Muscle of arm (tissue), 1 donor: ENCODE measurements at regions not wholly inside any gene's neighbourhood (a gene's known extent, or its start where the extent isn't known, plus 50 kb on each side); places are given as distances from the start of the nearest gene placed in this dataset.
"Not testable (repeated sequence)": the region's sequence is repeated elsewhere in the genome, so short reads cannot be mapped to it uniquely, and the experiment has no call there.

Experiments
- DNase-seq: peaks from one replicate; pipeline ENCODE4 v3.0.0-alpha.2; 2013

DNA sequence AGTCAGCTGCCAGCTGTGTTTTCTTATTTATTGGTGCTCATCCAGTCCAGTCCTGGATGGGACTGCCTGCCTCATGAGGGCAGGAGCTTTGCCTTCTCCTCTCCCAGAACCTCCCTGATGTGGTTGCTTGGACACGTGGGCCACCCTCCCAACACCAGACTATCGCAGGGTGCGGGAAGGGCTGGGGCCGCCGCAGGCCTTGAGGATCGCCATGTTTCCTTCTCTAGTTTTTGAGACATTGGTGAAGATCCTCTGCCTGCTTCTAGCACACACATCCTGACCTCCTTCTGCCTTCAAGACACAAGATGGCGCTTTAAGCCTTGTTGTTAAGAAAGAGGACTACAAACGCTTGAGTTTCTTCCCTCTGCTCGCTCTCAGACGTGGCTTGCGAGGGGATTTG, 2937.0 kb downstream of the RPIA start:
- not testable (repeated sequence) for DNase-seq

DNA sequence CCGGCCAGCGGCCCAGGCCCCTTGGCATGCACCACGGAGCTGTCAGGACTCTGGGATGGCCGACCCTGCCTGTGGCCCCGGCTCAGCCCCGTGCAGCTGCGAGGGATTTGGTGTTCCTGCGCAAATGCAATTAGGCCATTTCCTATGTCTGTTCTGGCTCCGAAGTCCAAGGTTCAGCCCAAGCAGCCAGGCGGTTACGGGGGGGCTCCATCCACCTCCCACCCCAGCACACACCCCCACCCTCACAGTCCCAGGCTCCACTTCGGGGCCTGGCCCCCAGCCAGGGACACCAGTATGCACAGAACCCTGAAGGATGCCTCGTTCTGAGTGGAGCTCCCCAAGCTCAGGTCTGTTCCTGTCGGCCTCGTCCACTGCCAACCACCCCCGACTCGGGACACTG, 2965.7 kb downstream of the RPIA start:
- peak; percentile 68 for DNase-seq

DNA sequence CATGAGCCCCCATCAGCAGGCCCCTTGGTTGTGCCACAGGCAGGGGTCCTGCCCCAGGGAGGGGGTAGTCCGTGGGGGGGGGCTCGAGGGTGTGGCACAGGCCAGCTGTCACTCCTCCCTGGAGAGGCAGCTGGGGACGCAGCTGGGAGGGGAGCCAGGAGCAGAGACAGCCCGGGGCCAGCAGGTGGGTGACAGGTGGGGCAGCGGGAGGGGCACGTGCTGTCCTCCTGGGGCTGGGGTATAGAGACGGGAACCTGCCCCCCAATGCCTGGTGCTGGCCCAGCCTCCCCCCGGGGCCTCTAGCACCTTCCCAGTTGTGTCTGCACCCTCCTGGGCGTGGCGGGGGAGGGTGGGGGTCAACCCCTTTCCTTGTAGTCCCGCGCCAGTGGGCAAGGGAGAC, 2966.9 kb downstream of the RPIA start:
- not testable (repeated sequence) for DNase-seq

DNA sequence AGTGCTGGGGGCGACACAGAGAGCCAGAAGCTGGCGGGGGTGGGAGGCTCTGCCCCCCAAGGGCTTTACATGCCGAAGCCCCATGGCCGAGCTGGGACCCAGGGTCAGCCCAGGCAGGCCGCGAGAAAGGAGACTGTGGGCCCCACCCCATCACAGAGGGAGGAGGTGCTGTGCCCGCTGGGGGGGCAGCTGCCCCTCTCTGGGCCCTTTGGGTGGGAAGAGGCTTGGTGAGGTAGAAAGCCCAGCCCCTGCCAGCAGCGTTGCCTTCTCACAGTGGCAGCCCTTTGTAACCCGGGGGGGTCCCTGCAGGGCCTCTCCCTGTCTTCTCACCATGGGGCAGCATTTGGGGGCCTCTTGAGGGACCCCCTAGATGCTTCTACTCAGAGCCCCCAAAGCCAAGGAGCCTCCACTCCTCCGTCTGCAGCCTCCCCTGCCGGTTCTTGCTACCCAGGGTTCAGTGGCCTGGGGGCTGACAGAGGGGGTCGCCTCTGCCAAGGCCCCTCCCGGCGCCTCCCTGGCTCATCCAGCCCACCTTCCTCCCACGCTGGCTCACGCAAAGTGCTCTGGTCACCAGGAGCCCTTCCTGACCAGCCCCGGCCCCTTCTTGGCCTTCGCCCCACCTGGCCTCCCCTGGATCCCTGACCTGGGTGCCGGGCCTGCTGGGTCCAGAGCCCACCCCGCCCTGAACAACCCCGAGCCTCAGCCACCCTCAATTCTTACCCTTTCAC, 2967.9 kb downstream of the RPIA start:
- DNase-seq = not testable (repeated sequence)

DNA sequence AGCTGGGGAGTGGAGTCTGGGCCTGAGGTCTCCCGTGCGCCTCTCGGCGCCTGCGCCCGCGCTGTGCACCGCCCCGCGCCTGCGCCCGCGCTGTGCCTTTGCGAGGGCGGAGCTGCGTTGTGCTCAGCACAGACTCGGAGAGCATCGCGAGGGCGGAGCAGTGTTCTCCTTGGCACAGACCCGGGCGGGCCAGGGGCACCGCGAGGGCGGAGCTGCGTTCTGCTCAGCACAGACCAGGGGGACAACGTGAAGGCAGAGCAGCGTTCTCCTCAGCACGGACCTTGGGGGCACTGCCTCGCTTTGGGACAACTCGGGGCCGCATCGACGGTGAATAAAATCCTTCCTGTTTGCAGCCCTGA, 2968.4 kb downstream of the RPIA start:
- DNase-seq = peak; percentile 25

DNA sequence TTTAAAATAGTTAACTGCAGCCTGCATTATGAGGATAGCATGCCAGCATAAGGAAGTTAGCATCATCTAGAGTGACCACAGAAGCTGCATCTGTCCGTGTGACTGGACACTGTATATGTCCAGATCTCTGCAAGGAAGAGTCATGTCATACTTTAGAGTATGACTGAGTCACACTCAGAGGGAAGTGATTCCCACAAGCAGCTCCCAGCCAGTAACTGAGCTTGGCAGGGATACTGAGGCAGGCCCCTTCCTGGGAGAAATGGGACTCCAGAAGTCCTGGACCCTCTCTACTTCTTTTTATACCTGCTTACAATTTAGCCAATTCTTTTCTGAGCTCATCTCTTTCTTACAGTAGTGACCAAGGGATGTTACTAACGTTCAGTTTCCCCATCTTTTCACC, 2975.9 kb downstream of the RPIA start:
- DNase-seq = not testable (repeated sequence)

DNA sequence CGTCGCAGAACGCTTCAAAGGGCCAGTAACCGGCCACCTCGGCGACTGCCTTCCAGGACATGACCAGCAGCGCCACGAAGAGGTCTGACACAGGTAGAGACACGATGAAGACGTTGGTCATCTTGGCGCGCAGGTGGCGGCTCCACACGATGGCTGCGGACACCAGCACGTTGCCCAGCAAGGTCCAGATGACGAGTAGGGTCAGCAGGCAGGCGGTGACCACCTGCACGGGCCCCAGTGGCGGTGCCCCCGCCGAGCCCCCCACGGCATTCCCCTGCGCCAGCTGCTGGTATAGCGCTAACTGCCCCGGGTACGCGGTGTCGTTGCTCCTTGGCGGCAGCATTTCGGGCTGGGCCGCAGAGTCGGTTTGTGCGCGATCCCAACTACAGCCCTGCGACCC, 2994.1 kb downstream of the RPIA start:
- not testable (repeated sequence) for DNase-seq

DNA sequence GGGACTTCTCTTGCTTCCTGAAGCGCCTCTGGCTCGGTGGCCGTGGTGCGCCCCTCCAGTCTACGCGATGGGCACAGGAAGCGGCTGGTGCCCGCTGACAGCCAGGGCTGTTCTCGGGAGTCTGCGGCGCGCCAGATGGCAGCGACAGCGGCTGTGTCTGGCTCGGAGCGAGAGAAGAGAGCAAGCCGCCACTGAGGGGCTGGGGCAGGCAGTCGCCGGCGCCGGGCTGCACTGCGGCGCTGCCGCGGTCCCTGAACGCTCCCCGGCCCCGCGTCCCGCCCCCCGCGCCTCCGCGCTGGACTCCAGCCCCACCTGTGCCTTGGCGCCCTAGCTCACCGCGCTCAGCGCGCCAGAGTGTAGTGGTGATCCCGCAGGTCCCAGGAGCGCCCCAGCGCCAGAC, 2994.6 kb downstream of the RPIA start:
- DNase-seq = not testable (repeated sequence)
